ENCODE measurements at regions not wholly inside any gene's neighbourhood (a gene's known extent, or its start where the extent isn't known, plus 50 kb on each side); places are given as distances from the start of the nearest gene placed in this dataset.

- TF ChIP-seq POLR2A (IDR thresholded peaks at IDR 0.05) (no peak), CTCF (IDR thresholded peaks at IDR 0.05) (no peak)
These were observed 251.9 kb downstream of the LNPK start for GRCh38 chr2:175750195-175750594.
